Gastrocnemius medialis (tissue), 4 donors: ENCODE measurements at regions not wholly inside any gene's neighbourhood (a gene's known extent, or its start where the extent isn't known, plus 50 kb on each side); places are given as distances from the start of the nearest gene placed in this dataset.
"Not testable (repeated sequence)": the region's sequence is repeated elsewhere in the genome, so short reads cannot be mapped to it uniquely, and the experiment has no call there.

ENCODE experiments used
- CTCF ChIP-seq, 5 experiments: fragments of 450-650 bp in 3 of 5; fragments of 200-600 bp in 2 of 5; sonication (generic) in 2 of 5; IDR thresholded peaks in 4 of 5; conservative IDR thresholded peaks in 1 of 5; 1 replicate in 4 of 5; 2 replicates in 1 of 5; pipeline ENCODE4 v1.5.1; 2016 to 2019; ENCODE audit warnings: antibody characterized with exemption in 5 of 5, mild to moderate bottlenecking in 3 of 5, moderate library complexity in 3 of 5
- POLR2A ChIP-seq, 2 donors: fragments of 450-650 bp; IDR thresholded peaks; one replicate each; pipeline ENCODE4 v1.6.1; 2017; ENCODE audit warnings: antibody characterized with exemption in 2 of 2, mild to moderate bottlenecking in 2 of 2, moderate library complexity in 2 of 2

DNA sequence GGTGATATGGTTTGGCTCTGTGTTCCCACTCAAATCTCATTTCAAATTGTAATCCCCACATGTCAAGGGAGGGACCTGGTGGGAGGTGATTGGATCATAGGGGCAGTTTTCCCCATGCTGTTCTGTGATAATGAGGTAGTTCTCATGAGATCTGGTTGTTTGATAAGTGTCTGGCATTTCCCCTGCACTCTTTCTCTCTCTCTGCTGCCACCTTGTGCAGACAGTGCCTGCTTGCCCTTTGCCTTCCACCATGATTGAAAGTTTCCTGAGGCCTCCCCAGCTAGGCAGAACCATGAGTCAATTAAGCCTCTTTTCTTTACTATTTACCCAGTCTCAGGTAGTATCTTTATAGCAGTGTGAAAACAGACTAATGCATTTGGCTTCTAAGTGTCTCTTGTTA, 284.7 kb downstream of the ARPP21 start:
- TF ChIP-seq CTCF (IDR thresholded peaks at IDR 0.05 in 4 of 5, conservative IDR thresholded peaks at IDR 0.05 in 1 of 5); POLR2A (IDR thresholded peaks at IDR 0.05): not testable (repeated sequence)
